ENCODE measurements at regions not wholly inside any gene's neighbourhood (a gene's known extent, or its start where the extent isn't known, plus 50 kb on each side); places are given as distances from the start of the nearest gene placed in this dataset.

- TF ChIP-seq CTCF (IDR thresholded peaks at IDR 0.05) = no peak
- no peak for TF ChIP-seq POLR2A (IDR thresholded peaks at IDR 0.05)
- no peak for TF ChIP-seq EP300 (IDR thresholded peaks at IDR 0.05)
Measured at GRCh38 chr11:110928391-110928790, 216.2 kb upstream of the ARHGAP20 start.

All from upper lobe of left lung (tissue), 4 donors.